Erythroblast (primary cell): ENCODE measurements at regions not wholly inside any gene's neighbourhood (a gene's known extent, or its start where the extent isn't known, plus 50 kb on each side); places are given as distances from the start of the nearest gene placed in this dataset.

Experiments used
- GATA1 ChIP-seq: IDR thresholded peaks from 2 replicates; pipeline ENCODE4 v1.6.1; 2011; ENCODE audit warnings: low read depth, mild to moderate bottlenecking, control low read depth, low read length, moderate library complexity
- POLR2A ChIP-seq: IDR thresholded peaks from 2 replicates; pipeline ENCODE4 v1.6.1; 2011; ENCODE audit warnings: mild to moderate bottlenecking, low read length

DNA sequence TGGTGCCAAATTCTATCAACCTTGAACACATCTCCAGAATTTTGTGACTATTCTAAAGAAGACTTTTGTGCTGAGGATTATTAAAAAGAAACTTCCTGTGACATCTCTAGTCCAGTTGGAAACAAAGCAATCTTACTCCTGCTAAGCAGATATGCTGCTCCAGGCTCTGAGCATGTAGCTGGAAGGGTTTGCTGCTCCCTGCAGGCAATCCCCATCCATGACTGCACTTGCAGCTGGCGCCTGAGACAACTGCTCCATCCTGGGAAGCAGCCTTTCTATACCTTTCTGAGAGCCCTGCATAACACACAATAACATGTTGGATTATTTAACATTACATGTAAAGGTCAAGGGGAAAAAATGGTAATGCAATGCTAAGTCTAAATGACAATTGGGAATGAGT is 105.1 kb downstream of the NDUFA12 start:
- TF ChIP-seq POLR2A = no peak
- TF ChIP-seq GATA1 = no peak
